ENCODE measurements at regions not wholly inside any gene's neighbourhood (a gene's known extent, or its start where the extent isn't known, plus 50 kb on each side); places are given as distances from the start of the nearest gene placed in this dataset.

GRCh38 chr2:220882507-220882906 is 689.6 kb downstream of the EPHA4 start (continued):
- no peak for TF ChIP-seq NFYB (CRISPR knock-in tag; conservative IDR thresholded peaks at IDR 0.05; ENCODE audit: low read depth)
- no peak for TF ChIP-seq MXD4 (CRISPR knock-in tag; IDR thresholded peaks at IDR 0.05; ENCODE audit: borderline replicate concordance)
- TF ChIP-seq NR2C2 (CRISPR knock-in tag; IDR thresholded peaks at IDR 0.05) = no peak
- no peak for TF ChIP-seq NFE2L1 (CRISPR knock-in tag; IDR thresholded peaks at IDR 0.05)
- no peak for TF ChIP-seq ZNF425 (CRISPR knock-in tag; conservative IDR thresholded peaks at IDR 0.05)
- no peak for TF ChIP-seq CREM (CRISPR knock-in tag; IDR thresholded peaks at IDR 0.05)
- no peak for TF ChIP-seq SMAD3 (CRISPR knock-in tag; IDR thresholded peaks at IDR 0.05; ENCODE audit: borderline replicate concordance)
- no peak for TF ChIP-seq ZNF138 (CRISPR knock-in tag; conservative IDR thresholded peaks at IDR 0.05)
- TF ChIP-seq PREB (CRISPR knock-in tag; IDR thresholded peaks at IDR 0.05; ENCODE audit: borderline replicate concordance) = no peak
- TF ChIP-seq ZNF263 (CRISPR knock-in tag; IDR thresholded peaks at IDR 0.05; ENCODE audit: low read depth) = no peak
- no peak for TF ChIP-seq KAT7 (CRISPR knock-in tag; IDR thresholded peaks at IDR 0.05; ENCODE audit: borderline replicate concordance)
- TF ChIP-seq ZNF396 (CRISPR knock-in tag; IDR thresholded peaks at IDR 0.05; ENCODE audit: borderline replicate concordance) = no peak
- TF ChIP-seq AFF4 (CRISPR knock-in tag; IDR thresholded peaks at IDR 0.05; ENCODE audit: borderline replicate concordance) = no peak

DNA sequence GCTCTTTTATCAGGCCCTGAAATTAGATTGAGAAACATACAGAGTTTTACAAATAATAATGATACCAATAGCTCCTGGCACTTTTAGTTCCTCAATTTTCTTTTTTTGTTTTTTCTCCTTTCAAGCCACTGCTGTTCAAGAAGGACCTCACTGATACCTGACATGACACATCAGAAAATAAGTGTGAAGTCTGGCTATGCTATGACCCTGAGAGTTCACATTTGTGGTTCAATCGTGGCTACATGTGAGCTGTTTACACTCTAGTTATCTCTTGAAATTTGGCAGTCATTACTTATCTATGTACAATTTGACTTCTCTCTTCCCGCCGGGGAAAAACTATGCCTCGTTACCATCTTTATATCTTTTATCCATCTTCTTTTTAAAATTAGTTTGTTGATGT is 686.5 kb downstream of the EPHA4 start:
- CTCF ChIA-PET = interaction anchor here (0.7 kb wide), 1 partner anchor 516 kb away, joined by 3 read pairs; no protein-coding TSS in a partner anchor
- H3K27ac Mint-ChIP-seq = no peak overlapping the region
- H3K36me3 Mint-ChIP-seq = no peaks in the 10 kb centered on the region
- no peak for DNase-seq (ENCODE audit: low spot score)
- no peaks in the 10 kb centered on the region for H3K27me3 Mint-ChIP-seq (ENCODE audit: low read depth)
- H3K9me3 Mint-ChIP-seq = peaks cover 4% of the 10 kb centered on the region; the same call in 1 of the 2 replicates
- ATAC-seq = no peak
- POLR2A ChIA-PET = no interaction called here
- H3K4me3 Mint-ChIP-seq = no peak overlapping the region
- H3K4me1 Mint-ChIP-seq = peaks cover 37% of the 10 kb centered on the region
- TF ChIP-seq ZBTB21 (CRISPR knock-in tag; IDR thresholded peaks at IDR 0.05; ENCODE audit: borderline replicate concordance) (no peak), ZNF416 (CRISPR knock-in tag; IDR thresholded peaks at IDR 0.05) (no peak), SOX15 (CRISPR knock-in tag; IDR thresholded peaks at IDR 0.05) (no peak), RELA (CRISPR knock-in tag; IDR thresholded peaks at IDR 0.05; ENCODE audit: borderline replicate concordance) (no peak), ZNF425 (CRISPR knock-in tag; conservative IDR thresholded peaks at IDR 0.05) (no peak), ZNF532 (CRISPR knock-in tag; IDR thresholded peaks at IDR 0.05; ENCODE audit: borderline replicate concordance) (no peak), MAX (CRISPR knock-in tag; IDR thresholded peaks at IDR 0.05) (no peak)
- TF ChIP-seq, protein P1, sequence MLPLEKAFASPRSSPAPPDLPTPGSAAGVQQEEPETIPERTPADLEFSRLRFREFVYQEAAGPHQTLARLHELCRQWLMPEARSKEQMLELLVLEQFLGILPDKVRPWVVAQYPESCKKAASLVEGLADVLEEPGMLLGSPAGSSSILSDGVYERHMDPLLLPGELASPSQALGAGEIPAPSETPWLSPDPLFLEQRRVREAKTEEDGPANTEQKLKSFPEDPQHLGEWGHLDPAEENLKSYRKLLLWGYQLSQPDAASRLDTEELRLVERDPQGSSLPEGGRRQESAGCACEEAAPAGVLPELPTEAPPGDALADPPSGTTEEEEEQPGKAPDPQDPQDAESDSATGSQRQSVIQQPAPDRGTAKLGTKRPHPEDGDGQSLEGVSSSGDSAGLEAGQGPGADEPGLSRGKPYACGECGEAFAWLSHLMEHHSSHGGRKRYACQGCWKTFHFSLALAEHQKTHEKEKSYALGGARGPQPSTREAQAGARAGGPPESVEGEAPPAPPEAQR (CRISPR knock-in tag; IDR thresholded peaks at IDR 0.05) = no peak

Data from WTC11 (cell line).